Naive B cell (primary cell): ENCODE measurements at regions not wholly inside any gene's neighbourhood (a gene's known extent, or its start where the extent isn't known, plus 50 kb on each side); places are given as distances from the start of the nearest gene placed in this dataset.

Experiments
- ATAC-seq, 2 donors: fragments of 150-1000 bp; cut with Tn5 transposase; 2 replicates each; pipeline ENCODE4 v1.10.0; 2021; ENCODE audit warnings: low read depth in 2 of 2, mild to moderate bottlenecking in 2 of 2, moderate library complexity in 2 of 2
- DNase-seq: peaks from one replicate; pipeline ENCODE4 v3.0.0; 2022
- H3K27ac Mint-ChIP-seq, 6 donors: one replicate each; pipeline ENCODE4 v1.8.0; 2020 to 2022; ENCODE audit warnings: mild to moderate bottlenecking in 6 of 6, mixed read lengths in 6 of 6, moderate library complexity in 5 of 6, inconsistent platforms in 2 of 6
- H3K27me3 Mint-ChIP-seq, 3 donors: one replicate each; pipeline ENCODE4 v1.8.0; 2021 to 2022; ENCODE audit warnings: mixed read lengths in 3 of 3, mild to moderate bottlenecking in 1 of 3
- H3K36me3 Mint-ChIP-seq, 2 donors: one replicate each; pipeline ENCODE4 v1.8.0; 2020 to 2022; ENCODE audit warnings: mixed read lengths in 2 of 2, inconsistent platforms in 1 of 2, mild to moderate bottlenecking in 1 of 2
- H3K4me1 Mint-ChIP-seq, 3 donors: one replicate each; pipeline ENCODE4 v1.8.0; 2020 to 2022; ENCODE audit warnings: mixed read lengths in 3 of 3, inconsistent platforms in 1 of 3, mild to moderate bottlenecking in 1 of 3, moderate library complexity in 1 of 3
- H3K4me3 Mint-ChIP-seq, 8 donors: one replicate each; pipeline ENCODE4 v1.8.0; 2020 to 2022; ENCODE audit warnings: mild to moderate bottlenecking in 8 of 8, mixed read lengths in 8 of 8, moderate library complexity in 8 of 8, inconsistent platforms in 2 of 8
- H3K9me3 Mint-ChIP-seq, 7 donors: one replicate each; pipeline ENCODE4 v1.8.0; 2020 to 2022; ENCODE audit warnings: mixed read lengths in 7 of 7, mild to moderate bottlenecking in 5 of 7, inconsistent platforms in 2 of 7, moderate library complexity in 1 of 7

- Mint-ChIP-seq H3K9me3 (peaks cover 5 to 25% (median 13%) of the 10 kb centered on the region in 7 donors), H3K4me3 (peak overlapping the region in 1 of 8 donors; percentile 40), H3K27me3 (peaks cover 0 to 8% (median 0%) of the 10 kb centered on the region in 3 donors), H3K36me3 (peaks cover 0 to 9% of the 10 kb centered on the region in 2 donors), H3K27ac (no peak overlapping the region), H3K4me1 (peaks cover 0 to 2% (median 0%) of the 10 kb centered on the region in 3 donors)
- DNase-seq (no peak), ATAC-seq (no peak)
Measured at GRCh38 chrX:116010939-116011338, 159.6 kb upstream of the AGTR2 start.

GRCh38 chrX:116031331-116031730 lies 139.2 kb upstream of the AGTR2 start:
- Mint-ChIP-seq H3K27ac (no peak overlapping the region), H3K9me3 (peaks cover 6 to 34% (median 16%) of the 10 kb centered on the region in 7 donors), H3K4me3 (no peak overlapping the region), H3K27me3 (no peaks in the 10 kb centered on the region), H3K4me1 (no peaks in the 10 kb centered on the region), H3K36me3 (no peaks in the 10 kb centered on the region)
- ATAC-seq (no peak), DNase-seq (no peak)
